ENCODE measurements at regions not wholly inside any gene's neighbourhood (a gene's known extent, or its start where the extent isn't known, plus 50 kb on each side); places are given as distances from the start of the nearest gene placed in this dataset.
"Not testable (repeated sequence)": the region's sequence is repeated elsewhere in the genome, so short reads cannot be mapped to it uniquely, and the experiment has no call there.

DNA sequence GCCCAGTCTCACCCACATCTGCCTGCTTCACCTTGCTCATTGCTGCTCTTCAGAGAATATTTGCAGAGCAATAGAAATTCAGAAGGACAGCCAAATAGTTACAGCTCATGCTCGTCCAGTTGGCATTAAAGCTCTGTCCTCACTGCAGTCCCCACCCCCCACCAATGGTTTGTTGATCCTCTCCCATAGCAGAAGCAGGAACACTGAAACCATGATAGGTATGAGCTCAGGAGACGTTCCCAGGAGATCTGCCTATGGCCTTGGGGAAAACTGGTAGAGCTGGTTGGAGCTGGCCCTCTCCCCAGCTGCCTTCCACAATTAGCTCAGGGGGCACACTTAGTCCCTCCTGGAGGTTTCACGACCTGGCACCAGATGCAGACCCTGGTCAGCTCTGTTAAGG is 68.6 kb upstream of the KMT2C start:
- Histone ChIP-seq H3K4me1 (ENCODE audit: control insufficient read depth, insufficient read depth, low read length, unreplicated experiment) (no peaks in the 10 kb centered on the region), H3K36me3 (ENCODE audit: insufficient read depth, low read length) (no peaks in the 10 kb centered on the region), H3K79me2 (ENCODE audit: control insufficient read depth, insufficient read depth, low read length, unreplicated experiment) (no peaks in the 10 kb centered on the region), H2AFZ (ENCODE audit: low read length, unreplicated experiment) (no peak overlapping the region), H3K27ac (ENCODE audit: low read depth, low read length) (no peak overlapping the region), H3K27me3 (ENCODE audit: insufficient read depth, low read length) (no peaks in the 10 kb centered on the region), H3K4me3 (ENCODE audit: low read depth, low read length) (no peak overlapping the region)

DNA sequence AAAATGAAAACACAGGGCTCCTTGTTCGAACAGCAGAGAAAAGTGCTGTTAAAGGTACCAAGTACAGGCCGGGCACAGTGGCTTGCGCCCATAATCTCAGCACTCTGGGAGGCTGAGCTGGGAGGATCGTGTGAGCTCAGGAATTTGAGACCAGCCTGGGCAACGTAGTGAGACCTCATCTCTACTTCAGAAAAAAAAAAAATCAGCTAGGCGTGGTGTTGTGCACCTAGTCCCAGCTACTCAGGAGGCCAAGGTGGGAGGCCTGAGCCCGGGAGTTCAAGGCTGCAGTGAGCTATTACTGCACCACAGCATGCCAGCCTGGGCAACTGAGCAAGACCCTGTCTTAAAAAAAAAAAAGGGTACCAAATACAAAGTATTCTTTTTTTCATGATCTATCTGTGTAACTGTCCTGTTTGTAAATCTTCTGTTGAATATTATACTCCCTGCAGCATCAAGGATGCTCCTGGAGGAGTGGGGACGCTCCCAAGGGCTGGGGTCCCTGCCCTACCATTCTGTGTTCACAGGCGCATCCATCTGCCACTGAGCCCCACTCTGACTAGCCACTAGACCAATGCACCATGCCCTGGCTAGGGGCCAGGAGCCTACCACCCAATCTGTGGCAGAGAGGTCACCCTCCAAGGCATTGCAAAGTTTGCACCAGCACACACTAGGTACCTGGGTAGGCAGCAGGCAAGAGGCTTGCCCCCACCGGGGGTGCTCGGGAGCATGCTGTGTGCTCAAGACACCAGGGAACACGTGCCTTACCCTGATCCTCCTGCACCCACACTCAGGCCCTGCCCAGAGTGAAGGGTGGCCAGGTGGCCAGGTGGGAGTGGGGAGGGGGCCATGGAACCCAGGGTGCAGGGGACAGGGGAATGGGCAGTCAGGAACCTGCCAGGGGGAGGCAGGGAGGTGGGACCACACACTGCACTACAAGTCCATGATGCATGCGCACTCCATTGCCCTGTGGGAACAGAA is 67.3 kb upstream of the KMT2C start:
- no peak overlapping the region for H2AFZ ChIP-seq (ENCODE audit: low read length, unreplicated experiment)
- no peaks in the 10 kb centered on the region for H3K36me3 ChIP-seq (ENCODE audit: insufficient read depth, low read length)
- no peaks in the 10 kb centered on the region for H3K79me2 ChIP-seq (ENCODE audit: control insufficient read depth, insufficient read depth, low read length, unreplicated experiment)
- H3K4me1 ChIP-seq (ENCODE audit: control insufficient read depth, insufficient read depth, low read length, unreplicated experiment): no peaks in the 10 kb centered on the region
- H3K4me3 ChIP-seq (ENCODE audit: low read depth, low read length): no peak overlapping the region
- H3K27ac ChIP-seq (ENCODE audit: low read depth, low read length): no peak overlapping the region
- H3K27me3 ChIP-seq (ENCODE audit: insufficient read depth, low read length): no peaks in the 10 kb centered on the region

DNA sequence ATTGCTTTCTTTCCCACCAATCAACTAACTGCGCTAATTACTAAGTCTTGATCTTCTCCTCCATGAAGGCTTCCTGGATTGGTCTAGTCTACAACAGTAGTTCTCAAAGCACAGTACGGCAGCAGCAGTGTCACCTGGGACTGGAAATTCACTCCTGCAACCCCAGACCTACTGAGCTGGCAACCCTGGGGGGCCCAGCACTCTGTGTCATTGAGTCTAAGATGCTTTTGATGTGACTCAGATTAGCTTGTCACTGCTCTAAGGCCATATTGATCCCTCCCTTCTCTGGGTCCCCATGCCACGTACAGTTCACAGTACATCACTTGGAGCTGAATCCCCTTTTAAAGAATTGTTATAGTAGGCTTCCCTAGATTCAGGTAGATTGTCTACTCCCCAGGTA is 65.7 kb upstream of the KMT2C start:
- Histone ChIP-seq H2AFZ (ENCODE audit: low read length, unreplicated experiment) (no peak overlapping the region), H3K79me2 (ENCODE audit: control insufficient read depth, insufficient read depth, low read length, unreplicated experiment) (no peaks in the 10 kb centered on the region), H3K4me3 (ENCODE audit: low read depth, low read length) (no peak overlapping the region), H3K4me1 (ENCODE audit: control insufficient read depth, insufficient read depth, low read length, unreplicated experiment) (no peaks in the 10 kb centered on the region), H3K27ac (ENCODE audit: low read depth, low read length) (no peak overlapping the region), H3K36me3 (ENCODE audit: insufficient read depth, low read length) (no peaks in the 10 kb centered on the region), H3K27me3 (ENCODE audit: insufficient read depth, low read length) (no peaks in the 10 kb centered on the region)

DNA sequence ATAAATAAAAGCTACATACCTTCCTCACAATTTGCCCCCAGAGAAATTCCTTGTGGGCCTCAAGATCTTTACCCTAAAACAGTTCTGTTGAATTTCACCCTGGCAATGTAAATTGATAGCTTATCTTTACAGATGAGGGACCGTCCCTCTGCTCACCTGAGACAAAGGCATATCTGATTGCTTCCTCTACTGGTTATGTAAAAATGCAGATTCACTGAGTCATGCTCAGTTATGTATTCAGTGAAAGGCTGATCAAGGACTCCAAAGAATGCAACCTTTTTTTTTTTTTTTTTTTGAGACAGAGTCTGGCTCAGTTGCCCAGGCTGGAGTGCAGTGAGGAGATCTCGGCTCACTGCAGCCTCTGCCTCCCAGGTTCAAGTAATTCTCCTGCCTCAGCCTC is 64.2 kb upstream of the KMT2C start:
- H3K27me3 ChIP-seq (ENCODE audit: insufficient read depth, low read length); H3K79me2 ChIP-seq (ENCODE audit: control insufficient read depth, insufficient read depth, low read length, unreplicated experiment); H3K27ac ChIP-seq (ENCODE audit: low read depth, low read length); H2AFZ ChIP-seq (ENCODE audit: low read length, unreplicated experiment); H3K36me3 ChIP-seq (ENCODE audit: insufficient read depth, low read length); H3K4me3 ChIP-seq (ENCODE audit: low read depth, low read length); H3K4me1 ChIP-seq (ENCODE audit: control insufficient read depth, insufficient read depth, low read length, unreplicated experiment): not testable (repeated sequence)

DNA sequence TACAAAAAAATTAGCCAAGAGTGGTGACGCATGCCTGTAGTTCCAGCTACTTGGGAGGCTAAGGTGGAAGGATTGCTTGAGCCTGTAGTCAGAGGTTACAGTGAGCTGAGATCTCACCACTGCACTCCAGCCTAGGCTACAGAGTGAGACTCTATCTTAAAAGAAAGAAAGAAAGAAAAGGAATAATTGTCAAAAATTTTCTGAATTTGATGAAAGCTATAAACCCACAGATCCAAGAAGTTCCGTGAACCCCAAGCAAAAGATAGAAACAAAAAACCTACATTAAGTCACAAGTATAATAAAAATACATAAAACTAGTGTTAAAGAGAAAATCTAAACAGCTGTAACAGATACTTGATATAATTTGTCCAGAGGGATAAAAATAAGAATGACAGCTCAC is 60.1 kb upstream of the KMT2C start:
- Histone ChIP-seq H3K4me3 (ENCODE audit: low read depth, low read length) (no peak overlapping the region), H2AFZ (ENCODE audit: low read length, unreplicated experiment) (no peak overlapping the region)

DNA sequence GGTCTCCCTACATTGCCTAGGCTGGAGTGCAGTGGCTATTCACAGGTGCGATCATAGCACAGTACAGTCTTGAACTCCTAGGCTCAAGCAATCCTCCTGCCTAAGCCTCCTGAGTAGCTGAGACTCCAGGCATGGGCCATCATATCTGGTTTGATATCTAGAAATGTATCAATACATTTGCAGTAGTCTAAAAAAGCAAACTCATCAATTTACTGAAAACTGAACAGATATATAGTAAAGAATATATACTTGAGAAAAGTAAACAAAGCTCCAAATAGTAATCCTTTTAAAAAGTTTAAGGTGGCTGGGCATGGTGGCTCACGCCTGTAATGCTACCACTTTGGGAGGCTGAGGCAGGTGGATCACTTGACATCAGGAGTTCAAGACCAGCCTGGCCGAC is 57.1 kb upstream of the KMT2C start:
- Histone ChIP-seq H3K4me1 (ENCODE audit: control insufficient read depth, insufficient read depth, low read length, unreplicated experiment) (no peaks in the 10 kb centered on the region), H3K36me3 (ENCODE audit: insufficient read depth, low read length) (no peaks in the 10 kb centered on the region), H3K79me2 (ENCODE audit: control insufficient read depth, insufficient read depth, low read length, unreplicated experiment) (no peaks in the 10 kb centered on the region), H3K27me3 (ENCODE audit: insufficient read depth, low read length) (0 out of 2 replicates have a peak, but pooled peaks cover 7% of the 10 kb centered on the region), H3K27ac (ENCODE audit: low read depth, low read length) (no peak overlapping the region), H2AFZ (ENCODE audit: low read length, unreplicated experiment) (no peak overlapping the region), H3K4me3 (ENCODE audit: low read depth, low read length) (no peak overlapping the region)

More for the DNA sequence above, 60.1 kb upstream of the KMT2C start:
- no peaks in the 10 kb centered on the region for H3K79me2 ChIP-seq (ENCODE audit: control insufficient read depth, insufficient read depth, low read length, unreplicated experiment)
- no peaks in the 10 kb centered on the region for H3K4me1 ChIP-seq (ENCODE audit: control insufficient read depth, insufficient read depth, low read length, unreplicated experiment)
- H3K36me3 ChIP-seq (ENCODE audit: insufficient read depth, low read length): no peaks in the 10 kb centered on the region
- no peak overlapping the region for H3K27ac ChIP-seq (ENCODE audit: low read depth, low read length)
- 0 out of 2 replicates have a peak, but pooled peaks cover 7% of the 10 kb centered on the region for H3K27me3 ChIP-seq (ENCODE audit: insufficient read depth, low read length)

DNA sequence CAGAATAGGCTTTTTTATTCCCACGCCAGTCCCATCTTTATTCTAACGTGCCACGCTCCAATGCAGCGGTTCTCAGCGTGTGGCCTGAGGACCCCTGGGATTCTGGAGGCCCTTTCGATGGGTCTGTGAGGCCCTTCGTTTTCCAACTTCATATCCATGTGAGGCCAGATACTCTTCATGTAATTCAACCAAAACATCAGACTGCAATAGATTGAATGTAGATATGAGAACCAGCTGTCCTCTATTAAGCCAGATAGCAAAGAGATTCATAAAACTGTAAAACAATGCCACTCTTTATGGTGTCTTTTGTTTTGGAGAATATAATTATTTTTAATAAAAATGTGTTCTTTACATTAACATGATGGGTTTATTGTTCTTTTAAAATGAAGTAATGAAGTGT is 53.2 kb upstream of the KMT2C start:
- Histone ChIP-seq H3K4me1 (ENCODE audit: control insufficient read depth, insufficient read depth, low read length, unreplicated experiment) (no peaks in the 10 kb centered on the region), H3K79me2 (ENCODE audit: control insufficient read depth, insufficient read depth, low read length, unreplicated experiment) (no peaks in the 10 kb centered on the region), H3K27ac (ENCODE audit: low read depth, low read length) (no peak overlapping the region), H3K36me3 (ENCODE audit: insufficient read depth, low read length) (no peaks in the 10 kb centered on the region), H2AFZ (ENCODE audit: low read length, unreplicated experiment) (no peak overlapping the region), H3K4me3 (ENCODE audit: low read depth, low read length) (no peak overlapping the region), H3K27me3 (ENCODE audit: insufficient read depth, low read length) (0 out of 2 replicates have a peak, but pooled peaks cover 7% of the 10 kb centered on the region)

DNA sequence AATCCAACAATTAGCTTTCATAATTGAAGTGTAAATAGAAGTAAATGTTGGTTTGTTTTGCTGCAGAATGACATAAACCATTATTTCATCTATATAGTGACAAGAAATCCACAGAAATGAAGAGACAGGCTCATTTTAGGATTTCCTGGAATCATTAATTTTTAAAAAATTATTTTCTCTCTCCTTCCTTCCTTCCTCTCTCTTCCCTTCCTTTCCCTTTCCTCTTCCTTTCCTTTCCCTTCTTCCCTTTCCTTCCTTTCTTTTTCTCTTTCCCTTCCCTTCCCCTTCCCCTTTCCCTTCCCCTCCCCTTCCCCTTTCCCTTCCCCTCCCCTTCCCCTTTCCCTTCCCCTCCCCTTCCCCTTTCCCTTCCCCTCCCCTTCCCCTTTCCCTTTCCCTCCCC is 51.2 kb upstream of the KMT2C start:
- Histone ChIP-seq H3K4me1 (ENCODE audit: control insufficient read depth, insufficient read depth, low read length, unreplicated experiment) (no peaks in the 10 kb centered on the region), H3K79me2 (ENCODE audit: control insufficient read depth, insufficient read depth, low read length, unreplicated experiment) (no peaks in the 10 kb centered on the region)

DNA sequence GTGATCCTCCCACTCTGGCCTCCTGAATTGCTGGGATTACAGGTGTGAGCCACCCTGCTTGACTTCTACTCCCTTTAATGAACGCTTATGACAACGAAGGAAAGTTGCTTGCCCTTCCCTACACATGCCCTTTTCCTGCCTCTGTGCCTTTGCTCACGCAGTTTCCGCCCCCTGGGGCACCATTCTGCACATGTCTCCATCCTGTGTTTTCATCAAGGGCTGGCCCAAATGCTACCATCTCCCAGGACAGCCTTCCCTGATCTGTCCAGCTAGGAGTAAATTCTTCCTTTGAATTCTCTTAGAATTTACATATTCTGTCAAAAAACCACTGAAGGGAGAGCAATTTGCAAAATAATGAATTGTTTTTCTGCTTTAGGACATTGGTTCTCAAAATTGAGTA is 50.0 kb upstream of the KMT2C start:
- no peak overlapping the region for H3K27ac ChIP-seq (ENCODE audit: low read depth, low read length)
- H3K79me2 ChIP-seq (ENCODE audit: control insufficient read depth, insufficient read depth, low read length, unreplicated experiment): no peaks in the 10 kb centered on the region
- no peak overlapping the region for H2AFZ ChIP-seq (ENCODE audit: low read length, unreplicated experiment)
- H3K27me3 ChIP-seq (ENCODE audit: insufficient read depth, low read length): no peaks in the 10 kb centered on the region
- no peaks in the 10 kb centered on the region for H3K4me1 ChIP-seq (ENCODE audit: control insufficient read depth, insufficient read depth, low read length, unreplicated experiment)
- no peak overlapping the region for H3K4me3 ChIP-seq (ENCODE audit: low read depth, low read length)
- H3K36me3 ChIP-seq (ENCODE audit: insufficient read depth, low read length): no peaks in the 10 kb centered on the region

More for the DNA sequence above, 51.2 kb upstream of the KMT2C start:
- Histone ChIP-seq H3K4me3 (ENCODE audit: low read depth, low read length) (no peak overlapping the region), H2AFZ (ENCODE audit: low read length, unreplicated experiment) (no peak overlapping the region), H3K27ac (ENCODE audit: low read depth, low read length) (no peak overlapping the region), H3K27me3 (ENCODE audit: insufficient read depth, low read length) (no peaks in the 10 kb centered on the region), H3K36me3 (ENCODE audit: insufficient read depth, low read length) (no peaks in the 10 kb centered on the region)

Data from ACC112 (cell line).